Activated B cell treated with CpG ODN at 0.5 μM for 24 hours (primary cell): ENCODE measurements at regions not wholly inside any gene's neighbourhood (a gene's known extent, or its start where the extent isn't known, plus 50 kb on each side); places are given as distances from the start of the nearest gene placed in this dataset.

ENCODE experiments used
- ATAC-seq: fragments of 200-7000 bp; cut with Tn5 transposase; one replicate; pipeline ENCODE4 v1.10.0; 2021; ENCODE audit warnings: low read depth, mild to moderate bottlenecking, moderate library complexity
- CTCF ChIA-PET: fragments of 350-600 bp; sonication (Branson Sonifier 250); formaldehyde crosslinking; loops from one replicate; lab custom pipeline; 2021; ENCODE audit warnings: antibody characterized with exemption; lab: Charles Lee
- POLR2A ChIA-PET: fragments of 350-600 bp; sonication (Branson Sonifier 250); formaldehyde crosslinking; loops from one replicate; lab custom pipeline; 2021; ENCODE audit warnings: antibody characterized with exemption; lab: Charles Lee
- DNase-seq: peaks from one replicate; pipeline ENCODE4 v3.0.0; 2022
- H3K27ac Mint-ChIP-seq: one replicate; pipeline ENCODE4 v1.8.0; 2020; ENCODE audit warnings: mixed read lengths
- H3K27me3 Mint-ChIP-seq: one replicate; pipeline ENCODE4 v1.8.0; 2021; ENCODE audit warnings: mixed read lengths
- H3K36me3 Mint-ChIP-seq: one replicate; pipeline ENCODE4 v1.8.0; 2021; ENCODE audit warnings: low read depth, mixed read lengths
- H3K4me1 Mint-ChIP-seq: one replicate; pipeline ENCODE4 v1.8.0; 2021; ENCODE audit warnings: mixed read lengths
- H3K4me3 Mint-ChIP-seq: one replicate; pipeline ENCODE4 v1.8.0; 2020; ENCODE audit warnings: mild to moderate bottlenecking, mixed read lengths
- H3K9me3 Mint-ChIP-seq: one replicate; pipeline ENCODE4 v1.8.0; 2020; ENCODE audit warnings: mixed read lengths
- CTCF ChIP-seq: fragments of 200-600 bp; IDR thresholded peaks from one replicate; pipeline ENCODE4 v1.8.0; 2022; ENCODE audit warnings: antibody characterized with exemption, mild to moderate bottlenecking
- intact Hi-C: fragments of 100-400 bp; cut with micrococcal nuclease; formaldehyde crosslinking; loops from one replicate; pipeline ENCODE4 v1.15.1; 2024

- H3K27me3 Mint-ChIP-seq = no peaks in the 10 kb centered on the region
- H3K4me1 Mint-ChIP-seq = peaks cover 1% of the 10 kb centered on the region
- TF ChIP-seq CTCF = no peak
- H3K4me3 Mint-ChIP-seq = no peak overlapping the region
- POLR2A ChIA-PET = no interaction called here
- DNase-seq (no peak), ATAC-seq (no peak)
- H3K9me3 Mint-ChIP-seq = no peaks in the 10 kb centered on the region
- no peaks in the 10 kb centered on the region for H3K36me3 Mint-ChIP-seq
- CTCF ChIA-PET = no interaction called here
- H3K27ac Mint-ChIP-seq = no peak overlapping the region
- intact Hi-C loops = no loop called here
Measured at GRCh38 chr3:59334585-59334984, 284.8 kb upstream of the CFAP20DC start.

GRCh38 chr3:59327376-59327808, 277.6 kb upstream of the CFAP20DC start:
- Mint-ChIP-seq H3K4me1 (no peaks in the 10 kb centered on the region), H3K36me3 (no peaks in the 10 kb centered on the region), H3K9me3 (no peaks in the 10 kb centered on the region), H3K27me3 (no peaks in the 10 kb centered on the region), H3K4me3 (no peak overlapping the region), H3K27ac (no peak overlapping the region)
- DNase-seq (no peak), ATAC-seq (no peak)
- ChIA-PET POLR2A (no interaction called here), CTCF (no interaction called here)
- intact Hi-C loops = no loop called here
- TF ChIP-seq CTCF = no peak

GRCh38 chr3:59326246-59327024, 276.6 kb upstream of the CFAP20DC start:
- no peak overlapping the region for H3K27ac Mint-ChIP-seq
- H3K9me3 Mint-ChIP-seq = no peaks in the 10 kb centered on the region
- ChIA-PET POLR2A (no interaction called here), CTCF (interaction anchor here (1.0 kb wide), 1 partner anchor 111 kb away, joined by 3 read pairs; no protein-coding TSS in a partner anchor)
- intact Hi-C loops = no loop called here
- ATAC-seq = no peak
- DNase-seq = no peak
- no peaks in the 10 kb centered on the region for H3K36me3 Mint-ChIP-seq
- no peak overlapping the region for H3K4me3 Mint-ChIP-seq
- no peaks in the 10 kb centered on the region for H3K27me3 Mint-ChIP-seq
- no peaks in the 10 kb centered on the region for H3K4me1 Mint-ChIP-seq
- no peak for TF ChIP-seq CTCF

GRCh38 chr3:59321881-59322540, 272.2 kb upstream of the CFAP20DC start:
- intact Hi-C loops = no loop called here
- Mint-ChIP-seq H3K36me3 (no peaks in the 10 kb centered on the region), H3K4me1 (no peaks in the 10 kb centered on the region), H3K27ac (no peak overlapping the region), H3K27me3 (no peaks in the 10 kb centered on the region), H3K4me3 (no peak overlapping the region), H3K9me3 (no peaks in the 10 kb centered on the region)
- ChIA-PET POLR2A (no interaction called here), CTCF (no interaction called here)
- DNase-seq (no peak), ATAC-seq (no peak)
- TF ChIP-seq CTCF = no peak

- ChIA-PET CTCF (no interaction called here), POLR2A (no interaction called here)
- Mint-ChIP-seq H3K36me3 (no peaks in the 10 kb centered on the region), H3K27me3 (no peaks in the 10 kb centered on the region), H3K4me1 (no peaks in the 10 kb centered on the region), H3K27ac (no peak overlapping the region), H3K4me3 (no peak overlapping the region), H3K9me3 (no peaks in the 10 kb centered on the region)
- intact Hi-C loops = no loop called here
- DNase-seq = no peak
- ATAC-seq = no peak
- no peak for TF ChIP-seq CTCF
Measured at GRCh38 chr3:59320080-59320479, 270.3 kb upstream of the CFAP20DC start.
